ENCODE measurements at regions not wholly inside any gene's neighbourhood (a gene's known extent, or its start where the extent isn't known, plus 50 kb on each side); places are given as distances from the start of the nearest gene placed in this dataset.
A peak's percentile ranks its signal among the peaks of the same experiment; 100 is the strongest.

DNA sequence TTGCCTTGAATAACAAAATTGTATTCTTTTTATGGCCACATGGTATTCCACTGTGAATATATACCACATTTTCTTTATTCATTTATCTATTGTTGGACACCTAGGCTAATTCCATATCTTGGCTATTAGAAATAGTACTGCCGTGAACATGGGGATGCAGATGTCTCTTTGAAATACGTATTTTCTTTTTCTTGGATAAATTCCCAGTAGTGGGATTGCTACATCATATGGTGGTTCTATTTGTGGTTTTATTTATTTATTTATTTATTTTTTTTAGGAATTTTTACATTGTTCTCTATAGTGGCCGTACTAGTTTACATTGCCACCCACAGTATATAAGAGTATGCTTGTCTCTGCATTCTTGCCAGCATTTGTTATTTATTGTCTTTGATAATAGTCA is 679.8 kb upstream of the NRXN1 start:
- no peak for TF ChIP-seq EZH2phosphoT487 (IDR thresholded peaks at IDR 0.05; ENCODE audit: borderline replicate concordance, low read length)
- no peaks in the 10 kb centered on the region for H3K4me1 ChIP-seq (ENCODE audit: control insufficient read depth, low read length)
- H3K27me3 ChIP-seq (ENCODE audit: control insufficient read depth, low read length) = no peaks in the 10 kb centered on the region
- H3K9me3 ChIP-seq (ENCODE audit: control insufficient read depth, insufficient read depth, low read length) = no peaks in the 10 kb centered on the region
- H3K4me2 ChIP-seq (ENCODE audit: low read length) = no peak overlapping the region
- H3K4me3 ChIP-seq (ENCODE audit: low read length) = no peak overlapping the region
- no peaks in the 10 kb centered on the region for H3F3A ChIP-seq (ENCODE audit: control insufficient read depth, insufficient read depth)
- no peak overlapping the region for H3K27ac ChIP-seq (ENCODE audit: low read depth, low read length)
- H4K20me1 ChIP-seq (ENCODE audit: control insufficient read depth, insufficient read depth, low read depth, low read length) = no peaks in the 10 kb centered on the region
- H3K36me3 ChIP-seq (ENCODE audit: control insufficient read depth, low read length) = no peaks in the 10 kb centered on the region
- H3K79me2 ChIP-seq (ENCODE audit: control insufficient read depth, low read length) = no peaks in the 10 kb centered on the region
- no peaks in the 10 kb centered on the region for H3K9me2 ChIP-seq (replicated peaks; ENCODE audit: control insufficient read depth, low read length)

DNA sequence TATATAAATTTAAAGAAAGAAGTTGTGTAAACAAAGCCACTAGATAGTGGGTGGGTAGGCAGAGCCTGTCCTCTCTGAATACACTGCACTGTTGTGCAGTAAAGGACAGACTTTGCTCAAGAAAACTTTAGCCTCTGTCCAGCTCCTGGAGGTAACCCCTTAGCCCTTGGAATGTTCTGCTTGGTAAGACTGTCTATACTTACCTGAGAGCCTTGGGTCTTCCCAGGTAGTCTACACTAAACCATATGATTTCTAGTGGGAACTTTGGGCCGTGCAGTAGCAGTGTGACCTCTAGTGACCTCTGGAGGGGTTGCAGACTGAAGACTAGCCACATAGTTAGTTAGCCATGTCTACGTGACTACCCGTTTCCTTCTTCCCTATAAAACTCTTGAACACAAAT is 678.3 kb upstream of the NRXN1 start:
- Histone ChIP-seq H3K27ac (ENCODE audit: low read depth, low read length) (no peak overlapping the region), H3K79me2 (ENCODE audit: control insufficient read depth, low read length) (no peaks in the 10 kb centered on the region), H3K27me3 (ENCODE audit: control insufficient read depth, low read length) (no peaks in the 10 kb centered on the region), H3K4me3 (ENCODE audit: low read length) (no peak overlapping the region), H3K36me3 (ENCODE audit: control insufficient read depth, low read length) (no peaks in the 10 kb centered on the region), H4K20me1 (ENCODE audit: control insufficient read depth, insufficient read depth, low read depth, low read length) (no peaks in the 10 kb centered on the region), H3K4me1 (ENCODE audit: control insufficient read depth, low read length) (no peaks in the 10 kb centered on the region), H3K9me3 (ENCODE audit: control insufficient read depth, insufficient read depth, low read length) (no peaks in the 10 kb centered on the region), H3K9me2 (replicated peaks; ENCODE audit: control insufficient read depth, low read length) (no peaks in the 10 kb centered on the region), H3K4me2 (ENCODE audit: low read length) (no peak overlapping the region), H3F3A (ENCODE audit: control insufficient read depth, insufficient read depth) (no peaks in the 10 kb centered on the region)
- TF ChIP-seq EZH2phosphoT487 (IDR thresholded peaks at IDR 0.05; ENCODE audit: borderline replicate concordance, low read length) = no peak
- TF ChIP-seq, protein P1, sequence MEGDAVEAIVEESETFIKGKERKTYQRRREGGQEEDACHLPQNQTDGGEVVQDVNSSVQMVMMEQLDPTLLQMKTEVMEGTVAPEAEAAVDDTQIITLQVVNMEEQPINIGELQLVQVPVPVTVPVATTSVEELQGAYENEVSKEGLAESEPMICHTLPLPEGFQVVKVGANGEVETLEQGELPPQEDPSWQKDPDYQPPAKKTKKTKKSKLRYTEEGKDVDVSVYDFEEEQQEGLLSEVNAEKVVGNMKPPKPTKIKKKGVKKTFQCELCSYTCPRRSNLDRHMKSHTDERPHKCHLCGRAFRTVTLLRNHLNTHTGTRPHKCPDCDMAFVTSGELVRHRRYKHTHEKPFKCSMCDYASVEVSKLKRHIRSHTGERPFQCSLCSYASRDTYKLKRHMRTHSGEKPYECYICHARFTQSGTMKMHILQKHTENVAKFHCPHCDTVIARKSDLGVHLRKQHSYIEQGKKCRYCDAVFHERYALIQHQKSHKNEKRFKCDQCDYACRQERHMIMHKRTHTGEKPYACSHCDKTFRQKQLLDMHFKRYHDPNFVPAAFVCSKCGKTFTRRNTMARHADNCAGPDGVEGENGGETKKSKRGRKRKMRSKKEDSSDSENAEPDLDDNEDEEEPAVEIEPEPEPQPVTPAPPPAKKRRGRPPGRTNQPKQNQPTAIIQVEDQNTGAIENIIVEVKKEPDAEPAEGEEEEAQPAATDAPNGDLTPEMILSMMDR (IDR thresholded peaks at IDR 0.05; ENCODE audit: low read depth, low read length, poor library complexity, severe bottlenecking) = peak; percentile 71

DNA sequence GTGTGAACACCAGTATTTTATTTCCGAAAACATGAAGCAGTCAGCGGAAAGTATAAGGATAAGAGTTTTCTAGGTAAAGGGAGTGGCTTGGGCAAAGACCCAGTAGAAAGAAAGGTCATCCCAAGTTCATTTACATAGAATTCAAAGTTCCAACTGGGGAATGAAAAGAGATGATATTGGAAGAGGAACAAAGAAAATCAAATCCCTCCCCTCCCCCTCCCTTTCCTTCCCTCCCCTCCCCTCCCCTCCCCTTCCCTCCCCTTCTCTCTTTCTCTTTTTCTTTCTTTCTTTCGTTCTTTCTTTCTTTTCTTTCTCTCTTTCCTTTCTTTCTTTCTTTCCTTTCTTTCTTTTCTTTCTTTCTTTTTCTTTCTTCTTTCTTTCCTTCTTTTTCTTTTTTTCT is 675.7 kb upstream of the NRXN1 start:
- Histone ChIP-seq H3K79me2 (ENCODE audit: control insufficient read depth, low read length) (no peaks in the 10 kb centered on the region), H3F3A (ENCODE audit: control insufficient read depth, insufficient read depth) (no peaks in the 10 kb centered on the region), H3K9me3 (ENCODE audit: control insufficient read depth, insufficient read depth, low read length) (no peaks in the 10 kb centered on the region), H3K4me3 (ENCODE audit: low read length) (no peak overlapping the region), H4K20me1 (ENCODE audit: control insufficient read depth, insufficient read depth, low read depth, low read length) (no peaks in the 10 kb centered on the region), H3K4me2 (ENCODE audit: low read length) (no peak overlapping the region), H3K27ac (ENCODE audit: low read depth, low read length) (no peak overlapping the region), H3K27me3 (ENCODE audit: control insufficient read depth, low read length) (no peaks in the 10 kb centered on the region), H3K36me3 (ENCODE audit: control insufficient read depth, low read length) (no peaks in the 10 kb centered on the region), H3K4me1 (ENCODE audit: control insufficient read depth, low read length) (no peaks in the 10 kb centered on the region), H3K9me2 (replicated peaks; ENCODE audit: control insufficient read depth, low read length) (no peaks in the 10 kb centered on the region)
- TF ChIP-seq EZH2phosphoT487 (IDR thresholded peaks at IDR 0.05; ENCODE audit: borderline replicate concordance, low read length) = no peak
- TF ChIP-seq, protein P1 (IDR thresholded peaks at IDR 0.05; ENCODE audit: low read depth, low read length, poor library complexity, severe bottlenecking) = no peak

DNA sequence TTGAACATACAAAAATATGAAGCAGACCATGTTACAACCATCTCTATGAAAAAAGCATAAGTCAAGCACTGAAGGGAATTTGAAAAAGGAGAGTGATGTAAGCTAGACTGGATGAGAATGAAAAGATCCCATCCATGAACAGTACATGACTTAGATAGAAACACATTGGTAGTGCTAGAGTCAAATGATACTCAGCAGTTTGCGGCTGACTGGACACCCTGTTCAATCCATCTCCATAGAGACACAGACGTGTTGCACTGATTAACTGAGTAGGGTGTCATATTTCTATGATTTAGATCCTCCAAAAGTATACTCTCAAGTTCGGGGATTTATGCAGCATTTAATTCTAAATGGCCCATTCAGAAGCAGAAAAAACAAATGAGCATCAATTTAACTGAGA is 674.3 kb upstream of the NRXN1 start:
- Histone ChIP-seq H3K79me2 (ENCODE audit: control insufficient read depth, low read length) (no peaks in the 10 kb centered on the region), H3K4me3 (ENCODE audit: low read length) (no peak overlapping the region)

More for the DNA sequence above, 674.3 kb upstream of the NRXN1 start:
- TF ChIP-seq EZH2phosphoT487 (IDR thresholded peaks at IDR 0.05; ENCODE audit: borderline replicate concordance, low read length) = no peak
- TF ChIP-seq, protein P1 (IDR thresholded peaks at IDR 0.05; ENCODE audit: low read depth, low read length, poor library complexity, severe bottlenecking) = no peak
- Histone ChIP-seq H4K20me1 (ENCODE audit: control insufficient read depth, insufficient read depth, low read depth, low read length) (no peaks in the 10 kb centered on the region), H3F3A (ENCODE audit: control insufficient read depth, insufficient read depth) (no peaks in the 10 kb centered on the region), H3K4me2 (ENCODE audit: low read length) (no peak overlapping the region), H3K4me1 (ENCODE audit: control insufficient read depth, low read length) (no peaks in the 10 kb centered on the region), H3K27me3 (ENCODE audit: control insufficient read depth, low read length) (no peaks in the 10 kb centered on the region), H3K9me2 (replicated peaks; ENCODE audit: control insufficient read depth, low read length) (no peaks in the 10 kb centered on the region), H3K36me3 (ENCODE audit: control insufficient read depth, low read length) (no peaks in the 10 kb centered on the region), H3K9me3 (ENCODE audit: control insufficient read depth, insufficient read depth, low read length) (no peaks in the 10 kb centered on the region), H3K27ac (ENCODE audit: low read depth, low read length) (no peak overlapping the region)

Data from DOHH2 (cell line).